ENCODE measurements at regions not wholly inside any gene's neighbourhood (a gene's known extent, or its start where the extent isn't known, plus 50 kb on each side); places are given as distances from the start of the nearest gene placed in this dataset.
"Not testable (repeated sequence)": the region's sequence is repeated elsewhere in the genome, so short reads cannot be mapped to it uniquely, and the experiment has no call there.

- not testable (repeated sequence) for FAIRE-seq
Observed at GRCh38 chr1:66424530-66424929, 109.4 kb upstream of the SGIP1 start.

- no peak for FAIRE-seq
Observed at GRCh38 chr1:66426239-66426853, 107.6 kb upstream of the SGIP1 start.

DNA sequence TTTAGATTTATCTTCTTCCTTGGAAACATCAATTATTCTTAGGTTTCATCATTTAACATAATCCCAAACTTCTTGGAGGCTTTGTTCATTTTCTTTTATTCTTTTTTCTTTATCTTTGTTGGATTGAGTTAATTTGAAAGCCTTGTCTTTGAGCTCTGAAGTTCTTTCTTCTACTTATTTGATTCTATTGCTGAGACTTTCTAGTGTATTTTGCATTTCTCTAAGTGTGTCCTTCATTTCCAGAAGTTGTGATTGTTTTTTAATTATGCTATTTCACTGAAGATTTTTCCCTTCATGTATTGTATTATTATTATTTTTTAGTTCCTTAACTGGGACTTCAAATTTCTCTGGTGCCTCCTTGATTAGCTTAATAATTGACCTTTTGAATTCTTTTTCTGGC lies 103.1 kb upstream of the SGIP1 start:
- not testable (repeated sequence) for FAIRE-seq

DNA sequence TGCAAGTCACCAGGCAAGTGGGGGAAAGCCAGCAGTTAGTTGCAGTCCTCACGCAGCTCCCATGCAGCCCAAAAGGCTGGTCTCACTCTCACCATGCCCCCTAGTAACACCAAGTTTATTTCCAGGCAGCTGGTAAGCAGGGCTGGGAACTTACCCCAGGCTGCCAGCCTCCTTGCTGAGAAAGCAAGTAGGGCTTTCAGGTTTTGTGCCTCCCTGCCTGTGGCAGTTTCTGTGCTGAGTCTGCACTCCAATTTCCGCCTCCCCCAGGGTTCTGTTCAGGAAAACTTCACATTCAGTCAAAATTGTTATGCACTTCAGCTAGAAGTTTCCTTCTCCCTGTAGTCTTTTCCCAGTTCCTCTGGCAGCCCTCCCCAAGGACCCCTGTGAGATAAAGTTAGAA lies 102.0 kb upstream of the SGIP1 start:
- FAIRE-seq, result no peak

DNA sequence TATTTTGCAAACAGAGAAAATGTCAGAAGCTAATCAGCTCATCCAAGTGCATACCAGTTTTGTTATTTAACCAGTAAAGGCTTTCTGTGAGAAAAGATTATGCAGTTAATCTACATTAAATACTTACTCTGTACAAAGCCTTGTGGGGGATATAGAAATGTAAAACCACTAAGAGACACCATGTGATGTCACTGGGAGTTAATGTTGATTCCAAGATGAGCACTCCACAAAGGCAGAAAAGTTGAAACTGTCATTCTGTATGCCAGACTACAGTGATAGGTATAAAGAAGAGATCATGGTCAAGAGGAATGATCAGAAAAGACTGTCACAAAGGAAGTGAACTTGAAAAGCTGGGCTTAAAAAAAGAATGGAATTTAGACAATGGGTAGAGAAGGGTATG lies 100.3 kb upstream of the SGIP1 start:
- no peak for FAIRE-seq

DNA sequence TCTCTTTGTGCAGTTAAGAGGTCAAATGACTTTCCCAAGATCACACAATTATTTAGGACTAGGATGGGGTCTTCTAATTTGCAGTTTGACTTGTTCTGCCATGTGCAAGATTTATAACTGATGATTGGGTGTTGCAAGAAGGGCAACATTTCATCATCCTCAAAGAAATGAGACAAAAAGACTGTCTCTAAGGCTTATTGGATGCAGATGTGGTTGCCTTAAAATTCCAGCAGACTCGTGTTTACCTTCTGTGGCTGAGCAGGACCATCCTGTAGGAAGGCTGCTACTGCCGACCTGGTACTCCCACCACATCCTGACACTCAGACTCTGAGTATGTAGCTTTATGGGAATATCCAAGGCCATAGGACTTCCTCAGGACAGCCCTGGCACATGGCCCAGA lies 99.9 kb upstream of the SGIP1 start:
- no peak for FAIRE-seq

DNA sequence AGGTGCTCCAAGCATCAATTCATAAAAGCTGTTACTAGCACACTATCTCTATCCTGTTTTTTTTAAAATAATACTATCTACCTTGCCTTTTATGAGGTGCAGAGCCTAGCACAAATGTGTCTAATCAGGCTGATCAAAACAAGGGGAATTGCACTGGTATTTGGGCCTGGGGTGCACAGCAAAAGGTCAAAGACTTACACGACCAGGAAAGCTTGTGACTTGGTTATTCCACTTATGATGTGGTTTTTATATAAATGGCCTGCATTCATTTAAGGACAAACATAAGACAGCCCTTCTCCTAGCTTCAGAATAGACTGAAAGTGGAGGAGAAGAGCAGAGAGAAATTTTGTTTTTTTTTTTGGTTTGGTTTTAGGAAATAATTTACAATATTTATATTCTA lies 98.4 kb upstream of the SGIP1 start:
- FAIRE-seq, result no peak

DNA sequence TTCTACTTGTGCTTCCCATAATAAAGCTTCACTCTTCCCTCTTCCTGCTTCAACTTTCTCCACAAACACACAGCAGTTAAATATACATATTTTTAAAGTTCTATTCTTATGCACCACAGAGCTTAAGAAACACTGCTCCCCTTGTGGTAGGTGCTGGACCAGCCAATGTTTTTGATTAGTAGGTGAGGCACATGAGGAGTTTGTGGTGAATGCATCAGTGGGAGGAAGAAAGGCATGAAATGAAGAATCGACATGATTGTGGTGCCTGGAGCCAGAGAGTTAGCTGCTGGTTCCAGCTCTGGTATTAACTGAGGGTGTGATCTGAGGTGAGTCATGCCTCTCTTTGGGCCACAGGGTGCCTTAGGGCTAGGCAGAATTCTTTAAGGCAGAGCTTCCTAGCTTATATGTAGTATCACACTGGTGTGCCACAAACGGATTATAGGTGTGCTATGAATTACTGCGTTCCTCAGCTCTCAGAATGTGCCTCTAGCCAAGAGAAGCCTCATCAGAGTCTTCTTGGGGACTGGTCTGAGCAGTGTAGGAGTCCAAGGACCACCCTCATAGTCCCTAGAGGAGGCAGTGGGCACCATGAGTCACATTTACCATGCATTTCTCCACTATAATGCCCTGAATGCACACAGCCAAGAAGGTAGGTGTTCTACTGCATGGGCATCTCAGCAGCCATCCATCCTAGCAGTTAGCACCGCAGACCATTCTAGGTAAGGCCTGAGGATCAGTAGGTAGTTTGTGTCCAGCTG lies 97.4 kb upstream of the SGIP1 start:
- FAIRE-seq, result no peak

- FAIRE-seq, result no peak
Observed at GRCh38 chr1:66437136-66437401, 96.9 kb upstream of the SGIP1 start.

DNA sequence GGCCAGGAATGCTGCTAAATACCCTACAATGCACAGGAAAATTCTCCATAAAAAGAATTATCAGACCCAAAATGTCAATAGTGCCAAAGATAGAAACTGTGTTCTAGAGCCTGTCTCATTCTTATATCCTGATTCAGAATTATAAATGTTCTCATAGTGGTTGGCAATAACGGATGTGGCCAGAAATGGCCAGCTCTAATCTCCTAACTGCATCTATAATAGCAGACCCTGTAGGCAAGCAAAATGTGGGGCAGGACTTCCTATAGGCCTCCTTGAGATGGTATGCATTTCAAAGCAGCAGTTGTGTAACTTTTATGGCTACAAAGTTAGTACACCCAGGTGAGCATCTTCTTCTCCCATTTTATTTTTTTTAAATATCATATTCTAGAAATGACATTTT lies 95.9 kb upstream of the SGIP1 start:
- FAIRE-seq, result no peak

GRCh38 chr1:66438501-66438900 lies 95.5 kb upstream of the SGIP1 start:
- FAIRE-seq, result no peak

DNA sequence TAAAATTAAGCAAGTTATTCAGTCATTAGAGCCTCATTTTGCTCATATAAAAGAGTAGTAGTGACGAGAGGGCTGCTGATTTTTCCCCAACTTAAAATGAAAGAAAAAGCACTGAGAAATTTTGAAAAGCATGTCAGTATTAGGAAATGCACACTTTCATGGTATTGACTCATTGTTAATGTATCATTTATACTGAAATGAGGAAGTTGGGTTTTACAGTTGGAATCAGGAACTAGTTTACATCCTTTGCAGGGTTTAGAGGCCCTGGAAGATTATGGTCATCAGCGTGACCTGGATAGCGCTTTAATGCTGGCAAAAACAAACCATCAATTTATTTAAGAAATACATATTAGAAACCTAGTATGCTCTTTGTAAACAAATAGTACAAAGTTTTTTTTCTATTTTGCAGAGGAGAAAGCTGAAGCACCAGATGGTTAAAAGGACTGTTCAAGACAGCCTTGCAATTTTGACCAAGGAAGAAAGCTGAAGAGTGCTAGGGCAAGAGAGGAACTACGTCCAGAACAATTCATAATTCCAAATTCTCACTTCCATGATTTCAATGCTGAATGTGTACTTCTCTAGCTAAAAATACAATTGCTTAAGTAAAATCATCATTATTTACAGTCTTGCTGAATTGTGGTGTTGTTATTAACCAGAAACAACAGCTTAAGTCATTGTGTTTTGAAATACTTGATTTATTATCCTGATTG lies 94.8 kb upstream of the SGIP1 start:
- FAIRE-seq, result peak; percentile 90

DNA sequence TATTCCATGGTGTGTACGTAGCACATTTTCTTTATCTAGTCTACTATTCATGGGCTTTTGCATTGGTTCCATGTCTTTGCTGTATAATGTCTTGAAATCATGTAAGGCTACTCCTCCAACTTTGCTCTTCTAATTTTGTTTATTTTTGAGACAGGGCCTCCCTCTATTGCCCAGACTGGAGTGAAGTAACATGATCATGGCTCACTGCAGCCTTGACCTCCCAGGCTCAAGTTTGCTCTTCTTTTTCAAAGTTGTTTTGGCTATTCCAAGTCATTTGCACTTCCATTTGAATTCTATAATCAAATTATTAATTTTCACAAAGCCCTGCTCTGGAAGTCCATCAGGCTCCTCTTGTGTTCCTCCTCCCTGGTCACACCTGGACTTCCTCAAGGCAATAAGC lies 90.2 kb upstream of the SGIP1 start:
- no peak for FAIRE-seq

DNA sequence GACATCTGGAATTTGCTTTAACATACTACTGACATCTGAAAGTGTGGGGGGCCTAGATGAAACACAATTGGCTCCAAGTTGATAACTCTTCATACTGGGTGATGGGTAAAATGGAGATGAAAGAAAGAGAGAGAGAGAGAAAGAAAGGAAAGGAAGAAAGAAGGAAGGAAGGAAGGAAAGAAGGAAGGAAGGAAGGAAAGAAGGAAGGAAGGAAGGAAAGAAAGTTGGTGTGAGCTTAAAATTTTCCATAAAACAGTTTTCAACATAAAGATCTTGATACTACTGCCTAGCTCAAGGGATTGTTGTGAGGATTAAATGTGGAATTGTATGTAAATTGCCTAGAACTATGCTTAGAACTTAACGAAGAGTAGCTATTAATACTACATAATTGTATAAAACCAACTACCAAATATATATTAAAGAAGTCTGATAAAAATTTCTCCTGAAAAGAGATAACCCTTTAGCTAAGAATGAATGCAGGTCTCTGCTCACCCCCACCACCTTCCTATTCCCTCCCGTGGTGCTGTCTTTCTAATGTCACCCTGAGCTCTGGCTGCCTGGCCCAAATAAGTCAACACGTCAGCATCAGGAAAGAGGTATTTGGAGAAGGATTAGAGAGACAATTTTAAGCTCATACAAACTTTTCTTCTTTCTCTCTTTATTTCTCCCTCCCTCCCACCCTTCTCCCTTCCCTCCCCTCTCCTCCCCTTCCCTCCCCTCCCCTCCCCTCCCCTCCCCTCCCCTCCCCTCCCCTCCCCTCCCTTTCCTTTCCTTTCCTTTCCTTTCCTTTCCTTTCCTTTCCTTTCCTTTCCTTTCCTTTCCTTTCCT lies 89.3 kb upstream of the SGIP1 start:
- FAIRE-seq, result no peak

DNA sequence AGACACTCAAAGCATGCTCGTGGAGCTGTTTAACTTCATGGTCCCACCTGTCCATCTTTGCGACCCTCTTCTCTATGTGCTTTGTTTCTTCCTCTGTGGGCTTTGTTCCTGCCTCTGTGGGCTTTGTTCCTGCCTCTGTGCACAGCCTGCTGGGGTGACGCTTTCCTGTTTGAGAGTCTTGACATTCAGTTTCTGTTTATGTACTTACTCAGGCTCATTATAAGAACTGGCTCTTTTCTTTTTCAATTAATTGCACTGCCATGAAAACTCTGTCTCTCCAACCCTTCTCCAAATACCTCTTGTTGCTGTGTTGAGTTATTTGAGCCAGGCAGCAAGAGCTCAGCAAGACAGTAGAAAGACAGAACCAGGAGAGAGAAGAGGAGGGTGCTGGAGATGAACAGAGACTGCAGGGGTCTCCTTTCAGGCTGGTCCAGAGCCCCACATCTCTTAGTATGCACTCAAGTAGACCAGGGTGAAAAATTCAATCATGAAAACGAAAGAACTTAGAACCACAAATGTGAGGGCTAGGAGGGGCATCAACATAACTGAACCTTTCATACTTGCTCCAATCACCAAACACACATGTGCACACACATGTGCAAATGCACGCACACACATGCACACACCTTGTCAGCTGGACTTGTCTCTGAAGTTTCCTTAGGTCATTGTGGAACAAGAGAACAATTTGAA lies 88.3 kb upstream of the SGIP1 start:
- FAIRE-seq, result no peak

DNA sequence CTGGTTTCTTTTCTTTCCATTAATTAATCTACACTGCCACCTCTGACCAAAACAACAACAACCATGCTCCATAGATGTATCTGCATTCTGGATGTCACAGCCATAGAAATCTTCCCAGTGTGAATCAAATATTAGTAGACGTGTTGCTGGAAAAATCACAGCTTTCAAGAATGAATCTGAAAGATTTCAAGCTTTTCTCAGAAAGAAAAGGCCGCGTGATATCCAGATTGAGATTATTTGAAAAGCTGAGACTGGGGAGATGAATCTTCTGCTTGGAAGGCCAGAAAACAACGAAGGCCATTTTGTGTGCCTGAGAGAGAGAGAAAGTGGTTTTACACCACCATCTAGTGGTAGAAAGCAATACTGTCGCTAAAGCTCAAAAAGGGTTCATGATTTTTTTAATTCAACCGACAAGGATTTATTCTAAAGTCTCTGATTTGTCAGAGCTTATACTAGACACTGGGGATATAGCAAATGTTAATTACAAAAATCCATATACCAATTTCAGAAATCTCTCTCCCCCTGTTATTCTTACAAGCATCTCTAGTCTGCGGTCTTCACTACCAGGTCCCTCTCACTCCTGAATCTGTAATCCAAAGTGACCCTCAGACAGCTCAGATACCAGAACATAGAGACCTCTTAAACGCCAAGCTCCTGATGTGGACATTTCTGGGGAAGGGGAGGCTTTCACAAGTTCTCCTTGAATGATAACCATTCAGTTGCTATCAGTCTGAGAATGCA lies 87.5 kb upstream of the SGIP1 start:
- FAIRE-seq, result peak; percentile 94

DNA sequence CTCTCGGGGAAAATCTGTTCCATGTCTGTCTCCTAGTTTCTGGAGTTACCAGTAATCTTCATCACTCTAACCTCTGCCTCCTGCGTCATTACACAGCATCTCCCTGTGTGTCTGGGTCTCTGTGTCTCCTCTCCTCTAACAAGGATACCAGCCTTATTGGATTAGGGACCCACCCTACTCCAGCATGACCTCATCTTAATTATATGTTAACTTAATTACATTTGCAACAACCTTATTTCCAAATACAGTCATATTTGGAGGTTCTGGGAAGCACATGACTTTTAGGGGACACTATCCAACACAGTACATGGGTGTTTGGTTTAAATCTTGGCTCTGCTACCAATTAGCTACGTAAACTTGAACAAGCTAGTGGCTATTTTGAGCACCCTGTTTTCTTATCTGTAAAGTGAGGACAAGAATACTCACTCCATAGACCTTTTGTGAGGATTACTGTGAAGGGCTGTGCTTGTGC lies 83.9 kb upstream of the SGIP1 start:
- FAIRE-seq, result no peak

GRCh38 chr1:66450847-66451246 lies 83.1 kb upstream of the SGIP1 start:
- FAIRE-seq, result no peak

- FAIRE-seq, result no peak
Observed at GRCh38 chr1:66452162-66452561, 81.8 kb upstream of the SGIP1 start.

DNA sequence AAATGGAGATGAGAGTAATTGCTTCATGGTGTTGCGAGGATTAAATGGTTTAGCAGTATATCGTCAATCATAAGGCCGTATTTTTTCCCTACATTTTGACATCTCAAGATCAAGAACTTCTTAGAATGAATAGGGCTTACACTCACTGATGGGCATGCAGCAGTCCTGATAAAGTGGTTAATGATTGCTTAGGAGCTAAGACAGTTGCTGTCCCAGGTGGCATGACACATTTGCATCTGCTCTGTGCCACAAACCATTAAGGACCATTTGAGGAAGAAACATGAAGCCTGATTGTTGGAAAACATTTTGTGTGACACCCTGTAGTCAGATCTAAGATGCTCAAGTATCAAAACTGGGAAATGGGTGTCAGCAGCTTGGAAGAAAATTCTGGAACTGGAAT lies 81.0 kb upstream of the SGIP1 start:
- FAIRE-seq, result no peak

DNA sequence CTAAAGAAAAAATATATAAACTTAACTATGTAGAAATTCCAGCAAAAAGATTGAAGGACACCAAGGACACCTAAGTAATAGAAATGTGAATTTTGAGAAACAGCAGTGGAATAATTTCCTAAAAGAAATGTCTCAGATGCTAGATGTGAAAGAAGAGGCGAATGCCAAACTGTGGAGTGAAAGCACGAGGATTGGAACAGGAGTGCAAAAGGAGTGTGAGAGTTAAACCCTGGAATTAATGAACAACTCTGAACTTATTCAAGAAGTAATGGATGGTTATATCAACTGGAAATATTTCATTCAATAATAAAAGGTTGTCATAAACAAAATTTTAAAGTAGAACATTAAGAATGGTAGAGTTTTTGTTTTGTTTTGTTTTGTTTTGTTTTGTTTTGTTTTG lies 78.5 kb upstream of the SGIP1 start:
- no peak for FAIRE-seq

DNA sequence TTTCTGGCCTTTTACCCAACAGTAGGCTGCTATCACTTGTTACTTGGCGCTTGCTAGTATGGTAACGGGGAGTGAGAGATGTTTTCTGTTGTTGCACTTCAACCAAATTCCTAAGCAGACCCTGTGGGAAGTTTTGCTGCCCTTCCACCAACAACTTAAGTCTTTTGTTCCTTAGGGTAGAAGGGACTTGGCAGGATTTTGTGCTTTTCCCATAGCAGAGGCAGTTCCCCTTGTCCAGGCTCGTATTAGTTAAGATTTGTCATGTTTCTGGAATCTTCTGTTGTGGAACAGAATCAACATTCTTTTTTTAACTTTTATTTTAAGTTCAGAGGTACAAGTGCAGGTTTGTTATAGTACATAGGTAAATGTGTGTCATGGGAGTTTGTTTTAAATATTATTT lies 73.2 kb upstream of the SGIP1 start:
- no peak for FAIRE-seq
